HL-60 (cell line): ENCODE measurements at regions not wholly inside any gene's neighbourhood (a gene's known extent, or its start where the extent isn't known, plus 50 kb on each side); places are given as distances from the start of the nearest gene placed in this dataset.

ENCODE experiments used
- DNase-seq, 2 experiments: peaks; one replicate each; pipeline ENCODE4 v3.0.0-alpha.2; 2010 to 2020; ENCODE audit warnings: low read depth in 1 of 2, low spot score in 1 of 2
- H3K27ac ChIP-seq: fragments of 250-450 bp; sonication (Bioruptor Pico); replicated peaks from 2 replicates; pipeline ENCODE4 v1.5.1; 2020; ENCODE audit warnings: mild to moderate bottlenecking, moderate library complexity
- H3K27me3 ChIP-seq: fragments of 250-450 bp; sonication (Bioruptor Pico); 2 replicates; pipeline ENCODE4 v1.5.1; 2021; ENCODE audit warnings: mild to moderate bottlenecking, moderate library complexity; ENCODE audit not compliant: insufficient read depth, poor library complexity, severe bottlenecking
- H3K4me3 ChIP-seq: replicated peaks from 2 replicates; pipeline ENCODE4 v1.5.1; 2011; ENCODE audit warnings: mild to moderate bottlenecking, control low read depth, low read length; ENCODE audit not compliant: insufficient read depth
- GABPA ChIP-seq: IDR thresholded peaks from 2 replicates; pipeline ENCODE4 v1.6.1; 2012; ENCODE audit warnings: low read depth
- POLR2AphosphoS5 ChIP-seq: IDR thresholded peaks from 2 replicates; pipeline ENCODE4 v1.6.1; 2012; ENCODE audit warnings: low read depth
- SPI1 ChIP-seq: IDR thresholded peaks from 2 replicates; pipeline ENCODE4 v1.6.1; 2012; ENCODE audit warnings: low read depth, mild to moderate bottlenecking, borderline replicate concordance
- TF ChIP-seq, protein P1 (sequence below): IDR thresholded peaks from 2 replicates; pipeline ENCODE4 v1.6.1; 2012; ENCODE audit warnings: low read depth; ENCODE audit not compliant: insufficient replicate concordance
- TF ChIP-seq, protein P2 (sequence below): IDR thresholded peaks from one replicate; pipeline ENCODE4 v1.5.1; 2011; ENCODE audit warnings: low read length, control low read depth, inconsistent platforms; ENCODE audit not compliant: insufficient read depth

- H3K27me3 ChIP-seq, result no peaks in the 10 kb centered on the region
- TF ChIP-seq, protein P1, sequence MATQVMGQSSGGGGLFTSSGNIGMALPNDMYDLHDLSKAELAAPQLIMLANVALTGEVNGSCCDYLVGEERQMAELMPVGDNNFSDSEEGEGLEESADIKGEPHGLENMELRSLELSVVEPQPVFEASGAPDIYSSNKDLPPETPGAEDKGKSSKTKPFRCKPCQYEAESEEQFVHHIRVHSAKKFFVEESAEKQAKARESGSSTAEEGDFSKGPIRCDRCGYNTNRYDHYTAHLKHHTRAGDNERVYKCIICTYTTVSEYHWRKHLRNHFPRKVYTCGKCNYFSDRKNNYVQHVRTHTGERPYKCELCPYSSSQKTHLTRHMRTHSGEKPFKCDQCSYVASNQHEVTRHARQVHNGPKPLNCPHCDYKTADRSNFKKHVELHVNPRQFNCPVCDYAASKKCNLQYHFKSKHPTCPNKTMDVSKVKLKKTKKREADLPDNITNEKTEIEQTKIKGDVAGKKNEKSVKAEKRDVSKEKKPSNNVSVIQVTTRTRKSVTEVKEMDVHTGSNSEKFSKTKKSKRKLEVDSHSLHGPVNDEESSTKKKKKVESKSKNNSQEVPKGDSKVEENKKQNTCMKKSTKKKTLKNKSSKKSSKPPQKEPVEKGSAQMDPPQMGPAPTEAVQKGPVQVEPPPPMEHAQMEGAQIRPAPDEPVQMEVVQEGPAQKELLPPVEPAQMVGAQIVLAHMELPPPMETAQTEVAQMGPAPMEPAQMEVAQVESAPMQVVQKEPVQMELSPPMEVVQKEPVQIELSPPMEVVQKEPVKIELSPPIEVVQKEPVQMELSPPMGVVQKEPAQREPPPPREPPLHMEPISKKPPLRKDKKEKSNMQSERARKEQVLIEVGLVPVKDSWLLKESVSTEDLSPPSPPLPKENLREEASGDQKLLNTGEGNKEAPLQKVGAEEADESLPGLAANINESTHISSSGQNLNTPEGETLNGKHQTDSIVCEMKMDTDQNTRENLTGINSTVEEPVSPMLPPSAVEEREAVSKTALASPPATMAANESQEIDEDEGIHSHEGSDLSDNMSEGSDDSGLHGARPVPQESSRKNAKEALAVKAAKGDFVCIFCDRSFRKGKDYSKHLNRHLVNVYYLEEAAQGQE, result no peak
- TF ChIP-seq, protein P2, sequence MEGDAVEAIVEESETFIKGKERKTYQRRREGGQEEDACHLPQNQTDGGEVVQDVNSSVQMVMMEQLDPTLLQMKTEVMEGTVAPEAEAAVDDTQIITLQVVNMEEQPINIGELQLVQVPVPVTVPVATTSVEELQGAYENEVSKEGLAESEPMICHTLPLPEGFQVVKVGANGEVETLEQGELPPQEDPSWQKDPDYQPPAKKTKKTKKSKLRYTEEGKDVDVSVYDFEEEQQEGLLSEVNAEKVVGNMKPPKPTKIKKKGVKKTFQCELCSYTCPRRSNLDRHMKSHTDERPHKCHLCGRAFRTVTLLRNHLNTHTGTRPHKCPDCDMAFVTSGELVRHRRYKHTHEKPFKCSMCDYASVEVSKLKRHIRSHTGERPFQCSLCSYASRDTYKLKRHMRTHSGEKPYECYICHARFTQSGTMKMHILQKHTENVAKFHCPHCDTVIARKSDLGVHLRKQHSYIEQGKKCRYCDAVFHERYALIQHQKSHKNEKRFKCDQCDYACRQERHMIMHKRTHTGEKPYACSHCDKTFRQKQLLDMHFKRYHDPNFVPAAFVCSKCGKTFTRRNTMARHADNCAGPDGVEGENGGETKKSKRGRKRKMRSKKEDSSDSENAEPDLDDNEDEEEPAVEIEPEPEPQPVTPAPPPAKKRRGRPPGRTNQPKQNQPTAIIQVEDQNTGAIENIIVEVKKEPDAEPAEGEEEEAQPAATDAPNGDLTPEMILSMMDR, result peak; percentile 0
- H3K4me3 ChIP-seq, result no peak overlapping the region
- no peak for DNase-seq
- H3K27ac ChIP-seq, result no peak overlapping the region
Observed at GRCh38 chr4:37068580-37068979, 176.0 kb upstream of the NWD2 start.

GRCh38 chr4:37070041-37070440, 174.5 kb upstream of the NWD2 start:
- DNase-seq, result no peak
- Histone ChIP-seq H3K27ac (no peak overlapping the region), H3K4me3 (no peak overlapping the region), H3K27me3 (no peaks in the 10 kb centered on the region)
- TF ChIP-seq, protein P2, result no peak
- TF ChIP-seq, protein P1, result no peak
- no peak for TF ChIP-seq GABPA
- TF ChIP-seq POLR2AphosphoS5, result no peak
- no peak for TF ChIP-seq SPI1

- Histone ChIP-seq H3K27ac (no peak overlapping the region), H3K4me3 (no peak overlapping the region), H3K27me3 (no peaks in the 10 kb centered on the region)
- DNase-seq, result no peak
- TF ChIP-seq, protein P2, result no peak
- TF ChIP-seq GABPA (no peak), SPI1 (no peak), POLR2AphosphoS5 (no peak)
- TF ChIP-seq, protein P1, result no peak
Observed at GRCh38 chr4:37071576-37071975, 173.0 kb upstream of the NWD2 start.
